Umbilical cord (tissue), 1 donor: ENCODE measurements at regions not wholly inside any gene's neighbourhood (a gene's known extent, or its start where the extent isn't known, plus 50 kb on each side); places are given as distances from the start of the nearest gene placed in this dataset.
"Not testable (repeated sequence)": the region's sequence is repeated elsewhere in the genome, so short reads cannot be mapped to it uniquely, and the experiment has no call there.

ENCODE experiments used
- DNase-seq: peaks from one replicate; pipeline ENCODE4 v3.0.0-alpha.2; 2015; ENCODE audit warnings: low spot score

DNA sequence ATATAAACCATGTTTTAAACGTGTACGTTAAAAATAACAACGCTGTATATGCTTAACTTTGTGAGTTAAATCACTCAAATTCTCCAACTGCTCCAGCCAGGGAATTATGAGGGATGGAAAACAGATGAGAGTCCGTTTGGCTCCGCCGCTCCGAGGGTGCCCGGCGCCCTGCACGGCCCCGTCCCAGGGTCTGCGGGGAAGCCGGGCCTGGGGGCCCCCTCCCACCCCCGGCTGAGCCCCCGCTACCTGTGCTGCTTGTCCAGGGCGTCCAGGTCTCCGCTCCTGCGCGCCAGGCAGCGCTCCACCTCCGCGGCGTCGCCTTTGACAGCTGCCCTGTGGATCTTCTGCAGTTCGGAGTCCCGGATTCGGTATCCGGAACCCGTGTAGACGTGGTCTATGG is 415.5 kb downstream of the FOXD4L4 start:
- not testable (repeated sequence) for DNase-seq

DNA sequence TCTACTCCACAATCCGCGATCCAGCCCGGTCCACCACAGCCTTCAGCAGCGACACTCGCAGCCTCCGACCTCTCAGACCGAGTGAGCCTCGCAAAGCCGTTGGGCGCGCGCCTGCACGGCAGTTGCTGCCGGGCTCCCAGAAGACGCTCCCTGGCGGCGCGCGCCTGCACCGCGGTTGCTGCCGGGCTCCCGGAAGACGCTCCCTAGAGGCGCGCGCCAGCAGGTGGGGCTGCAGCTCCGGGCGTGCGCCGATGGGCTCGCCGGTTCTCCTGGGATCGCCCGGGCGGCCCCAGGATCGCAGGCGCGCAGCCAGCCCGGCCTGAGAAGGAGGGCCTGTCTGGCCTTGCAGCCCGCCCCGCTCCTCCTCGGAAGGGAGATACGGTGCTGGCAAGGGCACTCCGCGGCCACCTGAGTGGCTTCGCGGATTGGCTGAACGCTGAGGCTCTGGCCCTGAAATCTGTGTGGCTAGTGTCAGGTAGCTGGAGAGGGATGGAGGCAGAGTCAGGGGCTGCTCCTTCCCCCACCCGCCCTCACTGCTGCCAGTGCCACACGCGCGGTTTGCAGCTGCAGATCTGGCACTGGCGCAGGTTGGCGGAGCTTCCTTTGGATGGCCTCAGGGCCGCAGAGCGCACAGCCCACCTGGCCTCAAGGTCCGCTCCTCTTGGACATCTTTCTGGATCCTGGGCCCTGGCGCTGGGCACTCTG is 416.2 kb downstream of the FOXD4L4 start:
- peak; percentile 42 for DNase-seq

- DNase-seq = not testable (repeated sequence)
Measured at GRCh38 chr9:66153971-66154691, 417.2 kb downstream of the FOXD4L4 start.

GRCh38 chr9:66182316-66182715 is 445.4 kb downstream of the FOXD4L4 start:
- not testable (repeated sequence) for DNase-seq

DNA sequence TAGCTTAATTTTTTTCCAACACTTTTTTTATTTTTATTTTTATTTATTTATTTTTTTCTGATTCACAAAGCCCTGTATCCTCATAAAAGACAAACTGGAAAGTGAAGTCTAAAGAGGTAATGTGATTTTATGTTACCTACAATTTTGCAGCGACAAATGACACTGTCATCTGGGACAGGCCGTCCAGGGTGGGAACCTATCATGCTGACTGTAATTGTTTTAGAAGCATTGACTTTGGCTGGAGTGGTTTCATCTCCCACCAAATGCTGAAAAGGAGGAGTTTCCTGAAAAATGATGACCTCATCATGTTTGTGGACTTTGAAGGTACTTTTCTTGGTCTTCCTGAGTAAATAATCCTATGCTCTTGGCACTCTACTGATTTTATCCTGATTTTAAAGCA is 446.7 kb downstream of the FOXD4L4 start:
- DNase-seq = not testable (repeated sequence)

- not testable (repeated sequence) for DNase-seq
Measured at GRCh38 chr9:66197199-66197598, 460.3 kb downstream of the FOXD4L4 start.

GRCh38 chr9:66198421-66198820 is 461.5 kb downstream of the FOXD4L4 start:
- not testable (repeated sequence) for DNase-seq

DNA sequence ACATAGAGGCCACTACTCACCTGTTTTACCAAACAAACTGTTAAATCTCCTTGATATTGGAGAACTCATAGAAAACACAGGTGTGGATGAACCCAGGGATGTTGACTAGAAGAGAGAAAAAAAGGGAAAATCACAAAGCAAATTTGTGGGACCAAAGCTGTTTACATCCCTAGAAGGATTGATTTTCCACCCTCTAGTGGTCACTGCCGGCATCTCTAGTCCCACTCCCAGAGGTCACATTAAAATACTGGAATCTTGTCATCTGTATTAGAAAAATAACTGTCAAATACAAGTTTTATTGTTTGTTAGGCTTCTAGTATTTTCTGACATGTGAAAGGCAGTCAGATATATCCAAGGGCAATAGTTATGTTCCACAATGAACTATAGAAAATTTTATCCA is 469.7 kb downstream of the FOXD4L4 start:
- DNase-seq = not testable (repeated sequence)

DNA sequence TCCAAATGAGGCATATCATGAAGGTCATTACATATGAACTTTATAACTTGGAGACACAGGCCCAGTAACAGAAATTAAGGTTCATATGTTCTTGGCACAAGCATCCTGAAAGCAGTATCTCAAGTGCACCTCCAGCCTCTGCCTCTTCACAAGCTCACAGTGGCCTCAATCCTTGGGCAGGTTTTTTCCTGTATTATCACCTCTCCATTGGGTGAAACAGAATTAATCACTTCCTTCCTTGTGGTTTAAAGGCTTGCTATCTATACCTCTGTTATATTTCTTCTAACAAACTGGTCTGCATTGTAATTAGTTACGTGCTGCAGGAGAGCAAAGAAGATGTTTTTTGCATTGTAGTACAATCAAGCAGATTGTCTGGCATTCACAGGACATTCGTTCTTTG is 471.0 kb downstream of the FOXD4L4 start:
- not testable (repeated sequence) for DNase-seq

GRCh38 chr9:66244763-66245162 is 507.8 kb downstream of the FOXD4L4 start:
- not testable (repeated sequence) for DNase-seq

GRCh38 chr9:66245481-66245880 is 508.5 kb downstream of the FOXD4L4 start:
- not testable (repeated sequence) for DNase-seq

DNA sequence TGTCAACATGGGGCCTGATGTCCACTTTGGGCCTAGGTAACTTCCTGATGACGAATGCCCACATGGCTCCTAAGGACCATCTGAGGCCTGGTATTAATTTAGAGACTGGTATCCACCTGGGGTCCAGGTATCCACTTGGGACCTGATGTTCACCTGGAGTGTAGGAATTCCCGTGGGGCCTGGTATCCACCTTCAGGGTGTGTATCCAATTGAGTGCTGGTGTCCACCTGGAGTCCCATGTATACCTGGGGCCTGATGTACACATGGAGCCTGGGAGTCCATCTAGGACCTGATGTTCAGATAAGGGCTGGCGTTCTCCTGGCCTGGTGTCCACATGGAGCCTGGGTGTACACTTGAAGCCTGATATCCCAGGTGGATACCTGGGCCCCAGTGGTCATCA is 520.6 kb downstream of the FOXD4L4 start:
- DNase-seq = not testable (repeated sequence)

- not testable (repeated sequence) for DNase-seq
Measured at GRCh38 chr9:66261576-66261975, 524.6 kb downstream of the FOXD4L4 start.

DNA sequence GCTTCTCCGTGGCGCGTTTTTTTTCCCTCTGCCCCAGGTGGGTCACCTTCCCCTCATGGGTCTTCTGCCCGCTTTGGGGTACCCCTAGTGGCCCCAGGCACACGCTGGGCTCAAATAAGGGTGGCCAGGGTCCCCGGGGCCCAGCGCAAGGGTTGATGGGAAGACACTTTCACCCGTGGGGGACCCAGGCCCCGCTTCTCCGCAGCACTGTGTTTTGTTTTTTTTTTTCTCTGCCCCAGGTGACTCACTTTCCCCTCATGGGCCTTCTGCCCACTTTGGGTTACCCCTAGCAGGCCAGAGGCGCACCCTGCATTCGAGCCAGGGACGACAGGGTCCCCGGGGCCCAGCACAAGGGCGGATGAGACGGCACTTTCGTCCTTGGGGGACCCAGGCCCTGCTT is 526.7 kb downstream of the FOXD4L4 start:
- not testable (repeated sequence) for DNase-seq

- not testable (repeated sequence) for DNase-seq
Measured at GRCh38 chr9:66264786-66265185, 527.8 kb downstream of the FOXD4L4 start.

GRCh38 chr9:66266202-66266601 is 529.3 kb downstream of the FOXD4L4 start:
- DNase-seq = not testable (repeated sequence)

- not testable (repeated sequence) for DNase-seq
Measured at GRCh38 chr9:66266856-66267430, 530.0 kb downstream of the FOXD4L4 start.

DNA sequence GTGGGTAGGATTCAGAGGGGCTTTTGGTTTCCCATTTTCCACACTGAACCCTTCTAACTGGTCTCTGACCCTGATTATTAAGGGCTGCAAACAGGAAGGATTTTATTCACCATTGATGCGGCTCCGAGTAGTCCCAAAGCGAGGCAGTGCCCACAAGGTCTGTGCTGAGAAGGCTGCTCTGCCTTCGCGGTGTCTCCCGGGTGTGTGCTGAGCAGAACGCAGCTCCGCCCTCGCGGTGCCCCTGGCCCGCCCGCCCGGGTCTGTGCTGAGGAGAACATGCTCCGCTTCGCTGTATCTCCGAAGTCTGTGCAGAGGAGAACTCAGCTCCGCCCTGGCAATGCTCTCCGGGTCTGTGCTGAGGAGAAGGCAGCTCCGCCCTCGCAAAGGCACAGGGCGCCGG is 530.7 kb downstream of the FOXD4L4 start:
- DNase-seq = peak; percentile 0

- DNase-seq = not testable (repeated sequence)
Measured at GRCh38 chr9:66269024-66269423, 532.1 kb downstream of the FOXD4L4 start.

DNA sequence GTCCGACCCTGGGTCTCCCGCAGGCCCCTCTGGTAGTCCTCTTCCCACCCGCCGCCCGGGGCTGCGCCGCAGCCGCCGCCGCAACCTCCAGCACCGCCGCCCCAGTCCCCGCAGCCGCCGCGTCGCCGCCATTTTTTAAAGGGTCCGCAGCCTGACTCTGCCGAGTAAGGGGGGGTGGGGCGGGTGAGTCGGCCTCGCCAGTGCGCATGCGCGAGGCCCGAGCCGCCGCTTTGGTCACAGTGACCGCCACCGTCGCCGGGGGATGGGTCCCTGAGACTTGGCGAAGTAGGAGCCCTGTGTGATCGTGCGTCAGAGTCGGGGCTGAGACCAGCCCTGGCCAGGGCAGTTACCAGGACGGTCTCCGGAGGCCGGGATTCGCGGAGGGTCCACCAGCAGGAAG is 532.8 kb downstream of the FOXD4L4 start:
- not testable (repeated sequence) for DNase-seq

DNA sequence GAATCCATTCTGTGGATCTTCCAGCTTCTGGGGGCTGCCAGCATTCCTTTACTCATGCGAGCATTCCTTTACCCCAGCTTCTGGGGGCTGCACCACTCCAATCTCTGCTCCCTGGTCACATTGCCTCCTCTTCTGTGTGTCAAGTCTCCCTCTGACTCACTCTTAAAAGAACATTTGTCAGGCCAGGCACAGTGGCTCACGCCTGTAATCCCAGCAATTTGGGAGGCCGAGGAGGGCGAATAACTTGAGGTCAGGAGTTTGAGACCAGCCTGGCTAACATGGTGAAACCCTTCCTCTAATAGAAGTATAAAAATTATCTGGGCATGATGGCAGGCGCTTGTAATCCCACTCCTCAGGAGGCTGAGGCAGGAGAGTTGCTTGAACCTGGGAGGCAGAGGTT is 541.9 kb downstream of the FOXD4L4 start:
- not testable (repeated sequence) for DNase-seq
